ENCODE measurements at regions not wholly inside any gene's neighbourhood (a gene's known extent, or its start where the extent isn't known, plus 50 kb on each side); places are given as distances from the start of the nearest gene placed in this dataset.

GRCh38 chr10:44206127-44206818 lies 178.6 kb downstream of the CXCL12 start:
- TF ChIP-seq CTCF (IDR thresholded peaks at IDR 0.05) (no peak), POLR2A (IDR thresholded peaks at IDR 0.05) (no peak), EP300 (IDR thresholded peaks at IDR 0.05) (no peak)

Measured in tibial nerve (tissue), 4 donors.